MM.1S (cell line): ENCODE measurements at regions not wholly inside any gene's neighbourhood (a gene's known extent, or its start where the extent isn't known, plus 50 kb on each side); places are given as distances from the start of the nearest gene placed in this dataset.

ENCODE experiments used
- EZH2phosphoT487 ChIP-seq: fragments of 300-600 bp; sonication (generic); IDR thresholded peaks from 2 replicates; pipeline ENCODE4 v1.6.1; 2018; ENCODE audit warnings: antibody characterized with exemption, low read length
- TF ChIP-seq, protein P1 (sequence below): fragments of 300-600 bp; sonication (generic); IDR thresholded peaks from 2 replicates; pipeline ENCODE4 v1.5.1; 2016; ENCODE audit warnings: antibody characterized with exemption, low read length, mixed read lengths

DNA sequence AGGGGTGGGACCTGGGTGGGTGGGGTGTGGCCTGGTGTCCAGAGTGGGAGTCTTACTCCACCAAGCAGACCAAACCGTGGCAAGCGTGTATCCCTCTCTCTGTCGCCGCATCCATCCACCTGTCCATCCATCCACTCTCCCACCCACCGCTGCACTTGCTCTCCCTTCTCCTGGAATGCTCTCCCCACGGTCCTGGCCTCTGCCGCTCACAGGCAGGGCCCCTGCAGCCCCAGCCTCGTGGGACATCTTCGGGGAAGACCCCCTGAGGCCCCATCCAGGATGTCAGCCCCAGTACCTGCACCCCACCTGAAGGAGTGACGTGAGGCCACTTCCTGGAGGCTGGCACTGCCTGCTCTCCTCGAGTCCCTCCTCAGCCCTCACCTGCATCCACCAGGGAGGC is 189.5 kb upstream of the GSE1 start:
- TF ChIP-seq, protein P1, sequence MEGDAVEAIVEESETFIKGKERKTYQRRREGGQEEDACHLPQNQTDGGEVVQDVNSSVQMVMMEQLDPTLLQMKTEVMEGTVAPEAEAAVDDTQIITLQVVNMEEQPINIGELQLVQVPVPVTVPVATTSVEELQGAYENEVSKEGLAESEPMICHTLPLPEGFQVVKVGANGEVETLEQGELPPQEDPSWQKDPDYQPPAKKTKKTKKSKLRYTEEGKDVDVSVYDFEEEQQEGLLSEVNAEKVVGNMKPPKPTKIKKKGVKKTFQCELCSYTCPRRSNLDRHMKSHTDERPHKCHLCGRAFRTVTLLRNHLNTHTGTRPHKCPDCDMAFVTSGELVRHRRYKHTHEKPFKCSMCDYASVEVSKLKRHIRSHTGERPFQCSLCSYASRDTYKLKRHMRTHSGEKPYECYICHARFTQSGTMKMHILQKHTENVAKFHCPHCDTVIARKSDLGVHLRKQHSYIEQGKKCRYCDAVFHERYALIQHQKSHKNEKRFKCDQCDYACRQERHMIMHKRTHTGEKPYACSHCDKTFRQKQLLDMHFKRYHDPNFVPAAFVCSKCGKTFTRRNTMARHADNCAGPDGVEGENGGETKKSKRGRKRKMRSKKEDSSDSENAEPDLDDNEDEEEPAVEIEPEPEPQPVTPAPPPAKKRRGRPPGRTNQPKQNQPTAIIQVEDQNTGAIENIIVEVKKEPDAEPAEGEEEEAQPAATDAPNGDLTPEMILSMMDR = no peak
- TF ChIP-seq EZH2phosphoT487 = no peak
